ENCODE measurements at regions not wholly inside any gene's neighbourhood (a gene's known extent, or its start where the extent isn't known, plus 50 kb on each side); places are given as distances from the start of the nearest gene placed in this dataset.

- TF ChIP-seq POLR2A (IDR thresholded peaks at IDR 0.05; ENCODE audit: control extremely low read depth in 1 of 2, low read depth in 2 of 2, low read length in 2 of 2) (no peak), CTCF (IDR thresholded peaks at IDR 0.05; ENCODE audit: control extremely low read depth in 1 of 3, insufficient read depth in 1 of 3, low read depth in 1 of 3, low read length in 3 of 3) (peak in 2 of 3 experiments; percentile 50 to 52; a peak in 2 of 4 replicates), TBP (IDR thresholded peaks at IDR 0.05; ENCODE audit: low read depth, low read length) (no peak), ZNF274 (IDR thresholded peaks at IDR 0.05; ENCODE audit: borderline replicate concordance, extremely low read depth, low read length) (no peak), SIN3A (conservative IDR thresholded peaks at IDR 0.05 in 1 of 2, IDR thresholded peaks at IDR 0.05 in 1 of 2; ENCODE audit: low read depth in 1 of 2, low read length in 2 of 2) (no peak), TCF12 (IDR thresholded peaks at IDR 0.05; ENCODE audit: low read depth, low read length) (no peak)
- TF ChIP-seq, protein P1, sequence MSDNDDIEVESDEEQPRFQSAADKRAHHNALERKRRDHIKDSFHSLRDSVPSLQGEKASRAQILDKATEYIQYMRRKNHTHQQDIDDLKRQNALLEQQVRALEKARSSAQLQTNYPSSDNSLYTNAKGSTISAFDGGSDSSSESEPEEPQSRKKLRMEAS (IDR thresholded peaks at IDR 0.05), result no peak
These were observed 1272.5 kb downstream of the OLFM4 start for GRCh38 chr13:54301085-54301484.

All from H1 (cell line).